Hepatocyte (in vitro differentiated cells): ENCODE measurements at regions not wholly inside any gene's neighbourhood (a gene's known extent, or its start where the extent isn't known, plus 50 kb on each side); places are given as distances from the start of the nearest gene placed in this dataset.

Source experiments
- DNase-seq: peaks from one replicate; pipeline ENCODE4 v3.0.0-alpha.2; 2016; ENCODE audit warnings: low spot score
- H2AFZ ChIP-seq: fragments of 200-600 bp; sonication (generic); 2 replicates; pipeline ENCODE4 v1.6.0; 2016; ENCODE audit warnings: antibody characterized with exemption, mild to moderate bottlenecking
- H3K27ac ChIP-seq: fragments of 200-600 bp; sonication (generic); 2 replicates; pipeline ENCODE4 v1.5.1; 2016; ENCODE audit warnings: mild to moderate bottlenecking
- H3K27me3 ChIP-seq: fragments of 200-600 bp; sonication (generic); 2 replicates; pipeline ENCODE4 v1.6.1; 2016
- H3K36me3 ChIP-seq: fragments of 200-600 bp; sonication (generic); replicated peaks from 2 replicates; pipeline ENCODE4 v1.5.1; 2016; ENCODE audit warnings: low read depth; ENCODE audit not compliant: insufficient read depth
- H3K4me1 ChIP-seq: fragments of 200-600 bp; sonication (generic); 2 replicates; pipeline ENCODE4 v1.5.1; 2016; ENCODE audit warnings: mild to moderate bottlenecking, moderate library complexity; ENCODE audit not compliant: insufficient read depth
- H3K4me2 ChIP-seq: fragments of 200-600 bp; sonication (generic); 2 replicates; pipeline ENCODE4 v1.6.0; 2016
- H3K4me3 ChIP-seq: fragments of 200-600 bp; sonication (generic); 2 replicates; pipeline ENCODE4 v1.5.1; 2016; ENCODE audit warnings: mild to moderate bottlenecking
- H3K79me2 ChIP-seq: fragments of 200-600 bp; sonication (generic); 2 replicates; pipeline ENCODE4 v1.6.0; 2017; ENCODE audit warnings: mild to moderate bottlenecking
- H3K9me2 ChIP-seq: fragments of 200-600 bp; sonication (generic); replicated peaks from 2 replicates; pipeline ENCODE4 v1.6.0; 2017; ENCODE audit warnings: mild to moderate bottlenecking; ENCODE audit not compliant: insufficient read depth
- H3K9me3 ChIP-seq: fragments of 200-600 bp; sonication (generic); 2 replicates; pipeline ENCODE4 v1.5.1; 2016; ENCODE audit warnings: low read depth, mild to moderate bottlenecking
- H4K20me1 ChIP-seq: fragments of 200-600 bp; sonication (generic); 2 replicates; pipeline ENCODE4 v1.6.0; 2016; ENCODE audit warnings: mild to moderate bottlenecking; ENCODE audit not compliant: insufficient read depth, poor library complexity, severe bottlenecking
- EZH2 ChIP-seq: fragments of 200-600 bp; sonication (generic); IDR thresholded peaks from 2 replicates; pipeline ENCODE4 v1.6.1; 2016; ENCODE audit warnings: antibody characterized with exemption, mild to moderate bottlenecking, borderline replicate concordance
- EZH2phosphoT487 ChIP-seq: fragments of 200-600 bp; sonication (generic); IDR thresholded peaks from one replicate; pipeline ENCODE4 v1.6.1; 2018; ENCODE audit warnings: antibody characterized with exemption, mild to moderate bottlenecking, low read depth, moderate library complexity; ENCODE audit not compliant: unreplicated experiment, severe bottlenecking
- whole genome bisulfite sequencing: methylation state at CpG from one replicate; pipeline ENCODE4 v1.1.6; 2016; ENCODE audit warnings: low lambda C conversion rate; ENCODE audit errors: missing lambda C conversion rate; 5-methylcytosine and 5-hydroxymethylcytosine counted together
- TF ChIP-seq, protein P1 (sequence below): fragments of 200-600 bp; sonication (generic); IDR thresholded peaks from 2 replicates; pipeline ENCODE4 v1.5.1; 2016; ENCODE audit warnings: antibody characterized with exemption, mild to moderate bottlenecking; ENCODE audit not compliant: poor library complexity

DNA sequence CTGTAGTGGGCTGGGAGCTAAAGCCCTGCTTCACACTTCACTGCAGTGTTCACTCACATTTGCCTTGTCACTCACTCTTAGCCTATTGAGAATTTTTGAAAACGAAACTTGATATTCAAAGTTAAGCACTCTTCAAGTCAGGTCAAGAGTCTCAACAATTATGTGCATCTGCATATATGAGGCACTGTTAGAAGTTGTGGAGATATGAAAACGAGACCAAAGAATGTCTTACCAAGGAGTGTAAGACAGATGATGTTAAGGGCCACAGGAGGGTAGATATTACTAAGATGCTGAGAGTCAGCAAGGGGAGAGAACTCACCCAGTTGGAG, 64.7 kb upstream of the GJA8 start:
- Histone ChIP-seq H3K27me3 (no peaks in the 10 kb centered on the region), H3K27ac (no peak overlapping the region), H3K79me2 (no peaks in the 10 kb centered on the region), H4K20me1 (no peaks in the 10 kb centered on the region), H3K4me2 (no peak overlapping the region), H3K9me3 (no peaks in the 10 kb centered on the region), H3K4me1 (peaks cover 23% of the 10 kb centered on the region), H2AFZ (no peak overlapping the region), H3K36me3 (no peaks in the 10 kb centered on the region), H3K4me3 (no peak overlapping the region), H3K9me2 (no peaks in the 10 kb centered on the region)
- TF ChIP-seq EZH2phosphoT487 (no peak), EZH2 (no peak)
- TF ChIP-seq, protein P1, sequence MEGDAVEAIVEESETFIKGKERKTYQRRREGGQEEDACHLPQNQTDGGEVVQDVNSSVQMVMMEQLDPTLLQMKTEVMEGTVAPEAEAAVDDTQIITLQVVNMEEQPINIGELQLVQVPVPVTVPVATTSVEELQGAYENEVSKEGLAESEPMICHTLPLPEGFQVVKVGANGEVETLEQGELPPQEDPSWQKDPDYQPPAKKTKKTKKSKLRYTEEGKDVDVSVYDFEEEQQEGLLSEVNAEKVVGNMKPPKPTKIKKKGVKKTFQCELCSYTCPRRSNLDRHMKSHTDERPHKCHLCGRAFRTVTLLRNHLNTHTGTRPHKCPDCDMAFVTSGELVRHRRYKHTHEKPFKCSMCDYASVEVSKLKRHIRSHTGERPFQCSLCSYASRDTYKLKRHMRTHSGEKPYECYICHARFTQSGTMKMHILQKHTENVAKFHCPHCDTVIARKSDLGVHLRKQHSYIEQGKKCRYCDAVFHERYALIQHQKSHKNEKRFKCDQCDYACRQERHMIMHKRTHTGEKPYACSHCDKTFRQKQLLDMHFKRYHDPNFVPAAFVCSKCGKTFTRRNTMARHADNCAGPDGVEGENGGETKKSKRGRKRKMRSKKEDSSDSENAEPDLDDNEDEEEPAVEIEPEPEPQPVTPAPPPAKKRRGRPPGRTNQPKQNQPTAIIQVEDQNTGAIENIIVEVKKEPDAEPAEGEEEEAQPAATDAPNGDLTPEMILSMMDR: no peak
- DNase-seq: no peak
- WGBS: 75% methylated on average over 2 of the region's 2 CpGs

DNA sequence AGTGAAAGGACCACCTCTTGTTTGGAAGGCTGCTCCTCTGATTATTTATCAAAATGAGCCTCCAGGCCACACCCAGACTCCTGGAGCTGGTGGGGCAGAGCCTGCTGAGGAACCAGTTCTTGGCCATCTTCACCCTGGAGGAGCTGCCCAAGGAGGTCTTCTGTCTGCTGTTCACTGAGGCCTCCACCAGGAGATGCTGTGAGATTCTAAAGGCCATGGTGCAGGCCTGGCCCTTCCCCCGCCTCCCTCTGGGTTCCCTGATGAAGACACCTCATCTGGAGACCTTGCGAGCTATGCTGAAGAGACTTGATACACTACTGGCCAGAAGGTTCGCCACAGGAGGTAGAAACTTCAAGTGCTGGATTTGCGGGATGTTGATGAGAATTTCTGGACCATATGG, 61.7 kb upstream of the GJA8 start:
- Histone ChIP-seq H3K4me2 (no peak overlapping the region), H4K20me1 (no peaks in the 10 kb centered on the region), H2AFZ (no peak overlapping the region), H3K79me2 (no peaks in the 10 kb centered on the region), H3K9me2 (no peaks in the 10 kb centered on the region), H3K36me3 (no peaks in the 10 kb centered on the region), H3K4me1 (peaks cover 6% of the 10 kb centered on the region), H3K27ac (no peak overlapping the region), H3K9me3 (no peaks in the 10 kb centered on the region), H3K27me3 (no peaks in the 10 kb centered on the region), H3K4me3 (no peak overlapping the region)
- TF ChIP-seq, protein P1: no peak
- TF ChIP-seq EZH2phosphoT487 (no peak), EZH2 (no peak)
- DNase-seq: peak; percentile 19
- 92% methylated on average over 4 of the region's 4 CpGs for WGBS

- no peaks in the 10 kb centered on the region for H3K9me2 ChIP-seq
- no peak overlapping the region for H3K27ac ChIP-seq
- H4K20me1 ChIP-seq: no peaks in the 10 kb centered on the region
- no peaks in the 10 kb centered on the region for H3K9me3 ChIP-seq
- no peaks in the 10 kb centered on the region for H3K79me2 ChIP-seq
- 91% methylated on average over 8 of the region's 8 CpGs for WGBS
- H3K27me3 ChIP-seq: no peaks in the 10 kb centered on the region
- no peak overlapping the region for H3K4me2 ChIP-seq
- H3K4me3 ChIP-seq: no peak overlapping the region
- TF ChIP-seq EZH2phosphoT487: no peak
- TF ChIP-seq, protein P1: no peak
- TF ChIP-seq EZH2: no peak
- no peak for DNase-seq
- no peak overlapping the region for H2AFZ ChIP-seq
- H3K4me1 ChIP-seq: no peaks in the 10 kb centered on the region
- H3K36me3 ChIP-seq: no peaks in the 10 kb centered on the region
These were observed 60.0 kb upstream of the GJA8 start for GRCh38 chr1:147842578-147842977.

- no peak overlapping the region for H3K27ac ChIP-seq
- H3K4me1 ChIP-seq: peaks cover 2% of the 10 kb centered on the region
- 80% methylated on average over 3 of the region's 3 CpGs for WGBS
These were observed 59.1 kb upstream of the GJA8 start for GRCh38 chr1:147843486-147843885.

More at GRCh38 chr1:147843486-147843885, 59.1 kb upstream of the GJA8 start:
- Histone ChIP-seq H3K79me2 (no peaks in the 10 kb centered on the region), H3K9me3 (no peaks in the 10 kb centered on the region), H2AFZ (no peak overlapping the region), H3K9me2 (no peaks in the 10 kb centered on the region), H3K27me3 (no peaks in the 10 kb centered on the region), H3K4me3 (no peak overlapping the region), H3K4me2 (no peak overlapping the region), H3K36me3 (no peaks in the 10 kb centered on the region), H4K20me1 (no peaks in the 10 kb centered on the region)
- TF ChIP-seq, protein P1: no peak
- TF ChIP-seq EZH2phosphoT487 (no peak), EZH2 (no peak)
- no peak for DNase-seq
